Chondrocyte (in vitro differentiated cells): ENCODE measurements at regions not wholly inside any gene's neighbourhood (a gene's known extent, or its start where the extent isn't known, plus 50 kb on each side); places are given as distances from the start of the nearest gene placed in this dataset.

Source experiments
- DNase-seq: peaks from one replicate; pipeline ENCODE4 v3.0.0; 2021; ENCODE audit warnings: mixed read lengths, low spot score
- H3K27ac Mint-ChIP-seq: one replicate; pipeline ENCODE4 v1.8.0; 2021; ENCODE audit warnings: mild to moderate bottlenecking, moderate library complexity, mixed read lengths; ENCODE audit not compliant: unreplicated experiment
- H3K27me3 Mint-ChIP-seq: 2 replicates; pipeline ENCODE4 v1.8.0; 2021; ENCODE audit warnings: low read depth, mixed read lengths
- H3K36me3 Mint-ChIP-seq: 2 replicates; pipeline ENCODE4 v1.8.0; 2021; ENCODE audit warnings: low read depth, mixed read lengths
- H3K4me1 Mint-ChIP-seq: 2 replicates; pipeline ENCODE4 v1.8.0; 2021; ENCODE audit warnings: low read depth, mild to moderate bottlenecking, mixed read lengths
- H3K4me3 Mint-ChIP-seq: one replicate; pipeline ENCODE4 v1.8.0; 2021; ENCODE audit warnings: mild to moderate bottlenecking, moderate library complexity, mixed read lengths; ENCODE audit not compliant: unreplicated experiment
- H3K9me3 Mint-ChIP-seq: 2 replicates; pipeline ENCODE4 v1.8.0; 2021; ENCODE audit warnings: low read depth, mixed read lengths
- TF ChIP-seq, protein P1 (sequence below): fragments of 200-600 bp; sonication (generic); IDR thresholded peaks from 2 replicates; pipeline ENCODE4 v1.5.0; 2021; ENCODE audit warnings: antibody characterized with exemption, mild to moderate bottlenecking, moderate library complexity

DNA sequence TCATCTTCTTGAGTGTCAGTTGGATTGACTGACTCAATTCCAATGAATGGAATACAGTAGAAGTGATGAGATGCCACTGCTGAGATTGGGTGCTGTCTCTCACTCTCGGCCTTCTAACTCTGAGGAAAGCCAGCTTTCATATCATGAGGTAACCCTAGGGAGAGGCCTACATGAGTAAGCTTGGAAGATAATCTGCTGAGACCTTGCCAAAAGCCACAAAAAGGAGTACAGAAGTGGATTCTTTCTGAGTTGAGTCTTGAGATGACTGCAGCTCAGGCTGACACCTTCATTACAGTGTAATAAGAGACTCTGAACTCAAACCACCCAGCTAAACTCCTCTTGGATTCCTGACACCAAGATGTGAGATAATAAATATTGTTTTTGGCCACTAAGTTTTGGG is 537.4 kb upstream of the MAGEB18 start:
- Mint-ChIP-seq H3K4me1 (no peaks in the 10 kb centered on the region), H3K27me3 (no peaks in the 10 kb centered on the region), H3K9me3 (peaks cover 17% of the 10 kb centered on the region), H3K27ac (no peak overlapping the region), H3K36me3 (no peaks in the 10 kb centered on the region), H3K4me3 (no peak overlapping the region)
- DNase-seq = no peak
- TF ChIP-seq, protein P1, sequence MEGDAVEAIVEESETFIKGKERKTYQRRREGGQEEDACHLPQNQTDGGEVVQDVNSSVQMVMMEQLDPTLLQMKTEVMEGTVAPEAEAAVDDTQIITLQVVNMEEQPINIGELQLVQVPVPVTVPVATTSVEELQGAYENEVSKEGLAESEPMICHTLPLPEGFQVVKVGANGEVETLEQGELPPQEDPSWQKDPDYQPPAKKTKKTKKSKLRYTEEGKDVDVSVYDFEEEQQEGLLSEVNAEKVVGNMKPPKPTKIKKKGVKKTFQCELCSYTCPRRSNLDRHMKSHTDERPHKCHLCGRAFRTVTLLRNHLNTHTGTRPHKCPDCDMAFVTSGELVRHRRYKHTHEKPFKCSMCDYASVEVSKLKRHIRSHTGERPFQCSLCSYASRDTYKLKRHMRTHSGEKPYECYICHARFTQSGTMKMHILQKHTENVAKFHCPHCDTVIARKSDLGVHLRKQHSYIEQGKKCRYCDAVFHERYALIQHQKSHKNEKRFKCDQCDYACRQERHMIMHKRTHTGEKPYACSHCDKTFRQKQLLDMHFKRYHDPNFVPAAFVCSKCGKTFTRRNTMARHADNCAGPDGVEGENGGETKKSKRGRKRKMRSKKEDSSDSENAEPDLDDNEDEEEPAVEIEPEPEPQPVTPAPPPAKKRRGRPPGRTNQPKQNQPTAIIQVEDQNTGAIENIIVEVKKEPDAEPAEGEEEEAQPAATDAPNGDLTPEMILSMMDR = no peak

DNA sequence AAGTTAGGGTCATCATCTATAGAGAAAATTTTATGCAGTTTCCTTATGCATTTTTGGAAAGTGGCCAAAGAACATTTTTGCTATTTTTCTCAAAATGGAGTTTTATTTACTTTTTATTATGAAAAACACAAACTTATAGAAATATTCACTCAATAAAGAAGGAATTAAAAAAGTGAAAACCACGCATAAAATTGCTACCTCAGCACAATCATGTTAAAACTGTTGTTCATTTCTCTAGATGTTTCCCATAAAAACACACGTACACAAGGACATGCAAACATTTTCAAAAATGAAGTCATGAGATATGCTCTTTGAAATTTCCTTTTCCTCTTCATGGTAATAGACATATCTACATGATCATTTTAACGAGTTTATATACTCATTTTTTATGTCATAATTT is 536.8 kb upstream of the MAGEB18 start:
- H3K9me3 Mint-ChIP-seq = peaks cover 17% of the 10 kb centered on the region
- no peak overlapping the region for H3K4me3 Mint-ChIP-seq
- no peak overlapping the region for H3K27ac Mint-ChIP-seq
- TF ChIP-seq, protein P1 = no peak
- no peak for DNase-seq
- no peaks in the 10 kb centered on the region for H3K27me3 Mint-ChIP-seq
- H3K36me3 Mint-ChIP-seq = no peaks in the 10 kb centered on the region
- H3K4me1 Mint-ChIP-seq = no peaks in the 10 kb centered on the region

- no peaks in the 10 kb centered on the region for H3K9me3 Mint-ChIP-seq
Observed at GRCh38 chrX:25618248-25618647, 519.9 kb upstream of the MAGEB18 start.

GRCh38 chrX:25640276-25640675 is 497.9 kb upstream of the MAGEB18 start:
- no peak overlapping the region for H3K4me3 Mint-ChIP-seq
- H3K4me1 Mint-ChIP-seq = no peaks in the 10 kb centered on the region
- DNase-seq = no peak
- no peaks in the 10 kb centered on the region for H3K36me3 Mint-ChIP-seq
- H3K27me3 Mint-ChIP-seq = no peaks in the 10 kb centered on the region
- no peak overlapping the region for H3K27ac Mint-ChIP-seq
- peaks cover 4% of the 10 kb centered on the region for H3K9me3 Mint-ChIP-seq
- TF ChIP-seq, protein P1 = no peak

More at GRCh38 chrX:25618248-25618647, 519.9 kb upstream of the MAGEB18 start:
- DNase-seq = no peak
- Mint-ChIP-seq H3K4me3 (no peak overlapping the region), H3K36me3 (no peaks in the 10 kb centered on the region), H3K27me3 (no peaks in the 10 kb centered on the region), H3K27ac (no peak overlapping the region), H3K4me1 (no peaks in the 10 kb centered on the region)
- TF ChIP-seq, protein P1 = no peak

DNA sequence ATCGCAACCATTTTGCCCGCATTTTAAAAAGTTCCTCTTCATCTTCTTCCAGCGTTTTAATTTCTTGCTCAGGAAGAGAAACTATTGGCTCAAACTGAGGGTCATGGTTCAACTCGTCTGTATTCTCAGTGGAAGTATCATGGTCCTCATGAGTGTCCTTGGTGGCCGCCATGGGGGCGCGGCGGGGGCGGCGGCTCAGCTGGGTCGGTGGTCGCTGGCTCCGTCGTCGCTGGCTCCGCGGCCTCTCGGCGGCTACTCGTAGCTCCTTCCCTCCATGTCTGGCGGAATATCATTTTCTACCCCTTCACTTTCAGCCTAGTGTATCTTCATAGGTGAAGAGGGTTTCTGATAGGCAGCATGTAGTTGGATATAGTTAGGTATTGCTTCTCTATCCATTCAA is 492.0 kb upstream of the MAGEB18 start:
- no peak for DNase-seq
- Mint-ChIP-seq H3K36me3 (no peaks in the 10 kb centered on the region), H3K27ac (no peak overlapping the region), H3K9me3 (peaks cover 15% of the 10 kb centered on the region), H3K4me3 (no peak overlapping the region), H3K4me1 (no peaks in the 10 kb centered on the region), H3K27me3 (no peaks in the 10 kb centered on the region)
- TF ChIP-seq, protein P1 = no peak
